ENCODE measurements at regions not wholly inside any gene's neighbourhood (a gene's known extent, or its start where the extent isn't known, plus 50 kb on each side); places are given as distances from the start of the nearest gene placed in this dataset.
"Not testable (repeated sequence)": the region's sequence is repeated elsewhere in the genome, so short reads cannot be mapped to it uniquely, and the experiment has no call there.

DNA sequence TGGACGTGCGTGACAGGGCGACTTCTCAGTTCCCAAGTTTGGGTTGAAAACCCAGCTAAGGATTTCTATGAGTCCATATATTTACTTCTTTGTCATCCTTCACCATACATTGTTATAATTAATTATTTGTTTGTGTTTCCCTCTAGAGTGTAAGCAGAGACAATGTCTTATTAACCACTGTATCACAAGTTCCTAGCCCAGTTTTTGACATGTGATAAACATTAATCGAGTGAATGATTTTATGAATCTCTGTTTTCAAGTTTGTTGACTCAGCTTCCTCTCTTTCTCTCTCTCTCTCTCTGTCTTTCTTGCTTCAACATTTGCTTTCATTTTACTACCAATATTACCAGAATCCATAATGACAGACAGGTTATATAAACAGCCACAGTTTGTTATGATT, 1259.6 kb upstream of the TENM4 start:
- TF ChIP-seq POLR2A (IDR thresholded peaks at IDR 0.05) (no peak), CTCF (IDR thresholded peaks at IDR 0.05) (no peak)
- H3K9me3 ChIP-seq (replicated peaks in 1 of 3), result no peaks in the 10 kb centered on the region
- no peaks in the 10 kb centered on the region for H3K27me3 ChIP-seq
- H3K4me3 ChIP-seq, result no peak overlapping the region
- H3K27ac ChIP-seq, result no peak overlapping the region
- H3K4me1 ChIP-seq (replicated peaks in 1 of 2), result no peaks in the 10 kb centered on the region
- DNase-seq, result no peak
- intact Hi-C loops (cut with DNase I), result no loop called here
- no peaks in the 10 kb centered on the region for H3K36me3 ChIP-seq (replicated peaks in 1 of 2)
- WGBS, 4 donors, result 86 to 90% (median 88%) methylated on average over 4 of the region's 4 CpGs

DNA sequence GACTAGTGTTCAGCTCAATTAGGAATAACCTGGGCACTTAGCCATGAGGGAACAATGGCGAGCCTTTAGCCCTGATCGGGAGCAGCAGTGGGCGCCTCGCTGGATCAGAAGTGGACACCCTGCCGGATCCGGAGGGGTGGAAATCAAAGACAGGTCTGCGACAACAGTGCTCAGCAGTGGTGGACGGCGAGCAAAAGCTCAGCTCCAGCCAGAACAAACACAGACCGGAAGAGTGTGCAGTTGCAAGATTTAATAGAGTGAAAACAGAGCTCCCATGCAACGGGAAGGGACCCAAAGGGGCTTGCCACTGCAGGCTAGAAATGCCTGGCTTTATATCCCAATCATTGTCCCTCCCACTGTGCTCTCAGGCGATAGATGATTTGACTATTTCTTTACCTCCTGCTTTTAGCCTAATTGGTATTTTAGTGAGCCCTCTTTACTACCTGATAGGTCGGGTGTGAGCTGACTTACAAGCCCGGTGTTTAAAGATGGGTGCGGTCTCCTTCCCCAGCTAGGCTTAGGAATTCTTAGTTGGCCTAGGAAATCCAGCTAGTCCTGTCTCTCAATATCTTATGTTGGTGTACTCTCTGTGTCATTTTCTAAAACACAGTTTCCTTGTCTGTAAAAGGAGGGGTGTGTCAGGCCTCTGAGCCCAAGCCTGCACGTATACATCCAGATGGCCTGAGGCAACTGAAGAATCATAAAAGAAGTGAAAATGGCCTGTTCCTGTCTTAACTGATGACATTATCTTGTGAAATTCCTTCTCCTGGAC, 1258.8 kb upstream of the TENM4 start:
- H3K4me3 ChIP-seq; H3K4me1 ChIP-seq (replicated peaks in 1 of 2); H3K9me3 ChIP-seq (replicated peaks in 1 of 3); intact Hi-C loops (cut with DNase I); DNase-seq; H3K27ac ChIP-seq; H3K36me3 ChIP-seq (replicated peaks in 1 of 2); H3K27me3 ChIP-seq: not testable (repeated sequence)
- 70 to 78% (median 76%) methylated on average over 16 of the region's 16 CpGs for WGBS, 4 donors

- TF ChIP-seq CTCF (IDR thresholded peaks at IDR 0.05), result no peak
- no peak for TF ChIP-seq POLR2A (IDR thresholded peaks at IDR 0.05)
- DNase-seq, result no peak
- no peaks in the 10 kb centered on the region for H3K9me3 ChIP-seq (replicated peaks in 1 of 3)
- 86 to 100% (median 88%) methylated on average over 1 of the region's 1 CpG for WGBS, 4 donors
- no peaks in the 10 kb centered on the region for H3K27me3 ChIP-seq
- H3K36me3 ChIP-seq (replicated peaks in 1 of 2), result no peaks in the 10 kb centered on the region
- H3K4me1 ChIP-seq (replicated peaks in 1 of 2), result no peaks in the 10 kb centered on the region
- H3K27ac ChIP-seq, result no peak overlapping the region
- no peak overlapping the region for H3K4me3 ChIP-seq
- intact Hi-C loops (cut with DNase I), result no loop called here
These were observed 1257.8 kb upstream of the TENM4 start for GRCh38 chr11:80698637-80699036.

DNA sequence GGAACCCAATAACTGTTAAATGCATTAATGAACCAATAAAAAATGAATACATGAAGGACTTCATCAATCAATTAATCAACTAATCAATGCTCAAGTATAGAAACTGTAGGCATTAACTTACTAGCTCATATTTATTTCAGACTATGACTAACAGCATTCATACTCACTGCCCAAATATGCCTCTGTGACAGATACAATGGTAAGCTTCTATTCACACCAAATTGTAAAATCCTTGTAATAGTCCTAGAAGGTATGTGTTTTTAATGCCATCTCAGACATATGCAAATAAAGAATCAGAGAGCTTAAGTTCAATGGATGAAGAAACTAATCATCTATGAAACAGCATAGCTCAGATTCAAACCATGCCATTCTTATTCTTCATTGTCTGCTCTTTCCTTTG, 1253.6 kb upstream of the TENM4 start:
- TF ChIP-seq POLR2A (IDR thresholded peaks at IDR 0.05), result no peak
- no peak for TF ChIP-seq CTCF (IDR thresholded peaks at IDR 0.05)
- H3K4me3 ChIP-seq, result no peak overlapping the region
- no peak overlapping the region for H3K27ac ChIP-seq
- no peak for DNase-seq
- intact Hi-C loops (cut with DNase I), result no loop called here
- H3K27me3 ChIP-seq, result no peaks in the 10 kb centered on the region
- H3K36me3 ChIP-seq (replicated peaks in 1 of 2), result no peaks in the 10 kb centered on the region
- H3K9me3 ChIP-seq (replicated peaks in 1 of 3), result no peaks in the 10 kb centered on the region
- H3K4me1 ChIP-seq (replicated peaks in 1 of 2), result no peaks in the 10 kb centered on the region

DNA sequence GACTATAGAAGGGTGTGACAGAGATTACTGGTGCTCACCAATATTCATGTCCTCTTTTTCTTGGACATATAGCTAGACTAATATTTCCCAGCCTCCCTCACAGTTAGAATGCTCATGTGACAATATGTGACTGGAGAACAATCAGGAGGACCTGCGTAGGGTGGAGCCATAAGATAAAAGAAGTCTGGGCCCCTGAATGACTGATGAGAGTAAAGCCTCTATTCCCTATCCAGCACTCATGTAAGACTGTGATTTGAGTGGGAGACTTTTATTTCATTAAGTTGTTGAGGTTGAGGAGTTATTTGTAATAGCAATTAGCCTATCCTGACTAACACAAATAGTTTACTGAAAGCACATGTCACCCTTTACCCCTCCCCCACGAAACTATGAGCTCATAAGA, 1247.1 kb upstream of the TENM4 start:
- no peaks in the 10 kb centered on the region for H3K9me3 ChIP-seq (replicated peaks in 1 of 3)
- H3K36me3 ChIP-seq (replicated peaks in 1 of 2), result no peaks in the 10 kb centered on the region
- intact Hi-C loops (cut with DNase I), result no loop called here
- no peaks in the 10 kb centered on the region for H3K27me3 ChIP-seq
- WGBS, 4 donors, result 73 to 84% (median 80%) methylated on average over 2 of the region's 2 CpGs
- H3K4me1 ChIP-seq (replicated peaks in 1 of 2), result no peaks in the 10 kb centered on the region
- no peak for TF ChIP-seq POLR2A (IDR thresholded peaks at IDR 0.05)
- no peak for TF ChIP-seq CTCF (IDR thresholded peaks at IDR 0.05)
- no peak overlapping the region for H3K27ac ChIP-seq
- H3K4me3 ChIP-seq, result no peak overlapping the region
- DNase-seq, result no peak

Data from adrenal gland (tissue), 9 donors.